Endothelial cell of umbilical vein (primary cell): ENCODE measurements at regions not wholly inside any gene's neighbourhood (a gene's known extent, or its start where the extent isn't known, plus 50 kb on each side); places are given as distances from the start of the nearest gene placed in this dataset.

ENCODE experiments used
- BruUV-seq: library from RNA; stranded (reverse); fragments of 400-500 nt; replicated peaks from 2 replicates; lab custom pipeline; 2021; lab: Mats Ljungman, UMichigan
- CTCF ChIA-PET: fragments of 300-600, 350-600 bp; sonication (Branson Sonifier 250); formaldehyde crosslinking; loops from one replicate; lab custom pipeline; 2021; ENCODE audit warnings: antibody characterized with exemption, inconsistent platforms; lab: Charles Lee
- POLR2A ChIA-PET: fragments of 300-600, 350-600 bp; sonication (Branson Sonifier 250); formaldehyde crosslinking; loops from one replicate; lab custom pipeline; 2021; ENCODE audit warnings: antibody characterized with exemption, inconsistent platforms; lab: Charles Lee
- DNase-seq: peaks from one replicate; pipeline ENCODE4 v3.0.0-alpha.2; 2011; ENCODE audit warnings: low read depth, low spot score
- FAIRE-seq: peaks from 2 replicates; lab custom pipeline; 2011; peaks lifted over from hg19 to GRCh38; lab: Jason Lieb, UNC
- H2AFZ ChIP-seq: 2 replicates; pipeline ENCODE4 v1.6.0; 2012; ENCODE audit warnings: low read depth, low read length, control low read depth, inconsistent platforms
- H3K27ac ChIP-seq: 2 replicates; pipeline ENCODE4 v1.5.1; 2011; ENCODE audit warnings: low read depth, mild to moderate bottlenecking, control low read depth, low read length, moderate library complexity; ENCODE audit not compliant: insufficient read depth
- H3K27me3 ChIP-seq, 2 experiments: 2 replicates each; pipeline versions ENCODE4 v1.6.0 to v1.6.1; 2011; ENCODE audit warnings: low read length in 2 of 2, mixed read lengths in 1 of 2; ENCODE audit not compliant: control insufficient read depth in 2 of 2, insufficient read depth in 2 of 2
- H3K36me3 ChIP-seq, 2 experiments: 2 replicates in 1 of 2; 3 replicates in 1 of 2; pipeline ENCODE4 v1.5.1; 2011; ENCODE audit warnings: low read length in 2 of 2, mild to moderate bottlenecking in 1 of 2, moderate library complexity in 1 of 2; ENCODE audit not compliant: control insufficient read depth in 2 of 2, insufficient read depth in 2 of 2; ENCODE audit errors: extremely low read depth in 1 of 2
- H3K4me1 ChIP-seq: 3 replicates; pipeline ENCODE4 v1.5.1; 2011; ENCODE audit warnings: mild to moderate bottlenecking, low read length; ENCODE audit not compliant: control insufficient read depth, insufficient read depth; ENCODE audit errors: extremely low read depth
- H3K4me2 ChIP-seq: 2 replicates; pipeline ENCODE4 v1.6.1; 2011; ENCODE audit warnings: low read length, control low read depth, mixed read lengths; ENCODE audit not compliant: insufficient read depth
- H3K4me3 ChIP-seq, 3 experiments: fragments of 200-600 bp in 1 of 3; sonication (generic), shearing (Covaris generic) in 1 of 3; replicated peaks in 1 of 3; 2 replicates each; pipeline ENCODE4 v1.5.1; 2011 to 2016; ENCODE audit warnings: control low read depth in 3 of 3, low read length in 3 of 3, mild to moderate bottlenecking in 2 of 3, inconsistent platforms in 1 of 3, low read depth in 1 of 3, moderate library complexity in 1 of 3; ENCODE audit not compliant: insufficient read depth in 1 of 3
- H3K79me2 ChIP-seq: 2 replicates; pipeline ENCODE4 v1.6.0; 2012; ENCODE audit warnings: low read length, inconsistent platforms; ENCODE audit not compliant: control insufficient read depth, insufficient read depth
- H3K9ac ChIP-seq: replicated peaks from 2 replicates; pipeline ENCODE3; 2011; ENCODE audit warnings: low read length, control low read depth; ENCODE audit not compliant: insufficient read depth; ENCODE audit errors: extremely low read depth
- H3K9me1 ChIP-seq: replicated peaks from 3 replicates; pipeline ENCODE4 v1.6.0; 2011; ENCODE audit warnings: mild to moderate bottlenecking, low read length; ENCODE audit not compliant: control insufficient read depth, insufficient read depth; ENCODE audit errors: extremely low read depth
- H3K9me3 ChIP-seq: replicated peaks from 2 replicates; pipeline ENCODE4 v1.5.1; 2012; ENCODE audit warnings: low read length, inconsistent platforms; ENCODE audit not compliant: control insufficient read depth, insufficient read depth
- H4K20me1 ChIP-seq: replicated peaks from 2 replicates; pipeline ENCODE3; 2011; ENCODE audit warnings: mild to moderate bottlenecking, low read length; ENCODE audit not compliant: control insufficient read depth, insufficient read depth; ENCODE audit errors: extremely low read depth
- EZH2 ChIP-seq: IDR thresholded peaks from 2 replicates; pipeline ENCODE4 v1.6.1; 2012; ENCODE audit warnings: borderline replicate concordance, low read depth, mild to moderate bottlenecking, moderate library complexity, low read length, inconsistent platforms; ENCODE audit not compliant: severe bottlenecking
- FOS ChIP-seq: IDR thresholded peaks from 2 replicates; pipeline ENCODE4 v1.6.1; 2011; ENCODE audit warnings: mild to moderate bottlenecking, low read length, moderate library complexity, borderline replicate concordance; ENCODE audit not compliant: insufficient read depth
- GATA2 ChIP-seq: IDR thresholded peaks from 2 replicates; pipeline ENCODE4 v1.7.0; 2011; ENCODE audit warnings: low read depth, mild to moderate bottlenecking, moderate library complexity, mixed read lengths, low read length; ENCODE audit not compliant: insufficient read length, insufficient read depth
- JUN ChIP-seq: IDR thresholded peaks from 2 replicates; pipeline ENCODE4 v1.6.1; 2011; ENCODE audit warnings: borderline replicate concordance, low read depth; ENCODE audit not compliant: insufficient read length, insufficient read depth
- MYC ChIP-seq: IDR thresholded peaks from one replicate; pipeline ENCODE4 v1.6.1; 2011; ENCODE audit warnings: mild to moderate bottlenecking, low read depth, low read length
- POLR2A ChIP-seq: IDR thresholded peaks from 2 replicates; pipeline ENCODE4 v1.6.1; 2012; ENCODE audit warnings: low read depth, mild to moderate bottlenecking, control low read depth, low read length
- POLR2AphosphoS5 ChIP-seq: IDR thresholded peaks from 2 replicates; pipeline ENCODE4 v1.6.1; 2012; ENCODE audit warnings: low read depth, mild to moderate bottlenecking, control low read depth, low read length, moderate library complexity; ENCODE audit not compliant: insufficient read depth
- dilution Hi-C: fragments of 300-500 bp; cut with MboI; formaldehyde crosslinking; loops from one replicate; pipeline ENCODE4 v1.15.0; 2019; ENCODE audit warnings: low sequenced_read_pairs; ENCODE audit not compliant: extremely low pct_ligation_motif_present
- intact Hi-C: fragments of 100-400 bp; cut with micrococcal nuclease; formaldehyde crosslinking; loops from one replicate; pipeline ENCODE4 v1.10.0; 2022
- TF ChIP-seq, protein P1 (sequence below): IDR thresholded peaks from 2 replicates; pipeline ENCODE4 v1.6.1; 2011; ENCODE audit not compliant: insufficient read depth, insufficient read length
- TF ChIP-seq, protein P2 (sequence below), 2 donors: IDR thresholded peaks; 1 replicate in 1 of 2; 2 replicates in 1 of 2; pipeline ENCODE4 v1.5.1; 2011; ENCODE audit warnings: low read length in 2 of 2, mild to moderate bottlenecking in 2 of 2, moderate library complexity in 2 of 2, control low read depth in 1 of 2, inconsistent platforms in 1 of 2, low read depth in 1 of 2; ENCODE audit not compliant: insufficient read depth in 1 of 2; ENCODE audit errors: extremely low read depth in 1 of 2

DNA sequence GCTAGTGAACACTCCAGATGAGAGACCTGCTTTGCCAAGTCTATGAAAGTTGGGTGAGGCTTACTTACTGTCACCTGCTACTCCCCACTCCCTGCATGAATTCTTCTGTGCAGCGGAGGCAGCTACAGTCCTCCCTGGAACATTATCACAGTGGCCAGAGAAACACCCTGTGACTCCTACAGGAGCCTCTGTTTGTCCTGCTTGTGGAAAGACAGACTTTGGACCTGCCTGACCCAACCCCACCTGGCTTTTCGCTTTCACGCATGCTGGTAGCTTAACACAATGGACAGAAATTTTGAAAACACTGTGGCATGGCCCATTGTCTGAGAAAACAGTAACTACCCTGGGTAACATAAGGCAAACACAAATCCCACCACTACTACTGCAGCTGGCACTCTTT is 1565.5 kb upstream of the CADM2 start:
- no peaks in the 10 kb centered on the region for H4K20me1 ChIP-seq
- no peaks in the 10 kb centered on the region for H3K36me3 ChIP-seq
- H3K4me1 ChIP-seq = no peaks in the 10 kb centered on the region
- ChIA-PET CTCF (no interaction called here), POLR2A (no interaction called here)
- H3K9ac ChIP-seq = no peak overlapping the region
- no peak overlapping the region for H3K27ac ChIP-seq
- intact Hi-C loops (no loop called here), dilution Hi-C loops (no loop called here)
- H3K4me2 ChIP-seq = no peak overlapping the region
- no peaks in the 10 kb centered on the region for H3K27me3 ChIP-seq
- no peaks in the 10 kb centered on the region for H3K79me2 ChIP-seq
- H3K9me1 ChIP-seq = no peaks in the 10 kb centered on the region
- TF ChIP-seq GATA2 (no peak), MYC (no peak), JUN (no peak), POLR2A (no peak), EZH2 (no peak), POLR2AphosphoS5 (no peak), FOS (no peak)
- TF ChIP-seq, protein P1, sequence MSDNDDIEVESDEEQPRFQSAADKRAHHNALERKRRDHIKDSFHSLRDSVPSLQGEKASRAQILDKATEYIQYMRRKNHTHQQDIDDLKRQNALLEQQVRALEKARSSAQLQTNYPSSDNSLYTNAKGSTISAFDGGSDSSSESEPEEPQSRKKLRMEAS = no peak
- BruUV-seq = no TSS peak
- H3K4me3 ChIP-seq = no peak overlapping the region
- no peak for DNase-seq
- H2AFZ ChIP-seq = no peak overlapping the region
- no peak for FAIRE-seq
- no peaks in the 10 kb centered on the region for H3K9me3 ChIP-seq

DNA sequence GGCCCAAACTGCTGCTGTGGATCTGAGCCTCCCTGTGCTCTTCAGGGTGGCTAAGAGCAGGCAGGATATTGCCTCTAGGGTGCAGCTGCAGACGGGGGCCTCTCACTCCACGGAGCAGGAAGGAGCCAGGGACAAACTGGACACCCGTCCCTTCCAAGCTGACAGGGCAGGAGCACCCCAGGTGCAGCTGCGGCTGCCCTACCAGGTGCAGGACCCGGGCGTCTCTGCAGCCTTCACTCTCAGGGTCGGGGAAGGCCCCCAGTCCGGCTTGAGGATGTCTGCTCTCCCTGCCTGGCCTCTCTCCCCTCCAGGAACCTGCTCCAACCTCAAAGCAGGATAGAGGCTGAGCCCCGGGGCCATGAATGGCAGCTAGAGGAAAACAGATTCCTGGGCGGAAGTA is 1554.9 kb upstream of the CADM2 start:
- Histone ChIP-seq H3K27me3 (no peaks in the 10 kb centered on the region), H3K4me1 (no peaks in the 10 kb centered on the region), H3K9me1 (no peaks in the 10 kb centered on the region), H4K20me1 (no peaks in the 10 kb centered on the region), H2AFZ (no peak overlapping the region), H3K4me3 (no peak overlapping the region), H3K27ac (no peak overlapping the region), H3K9ac (no peak overlapping the region), H3K79me2 (no peaks in the 10 kb centered on the region), H3K4me2 (no peak overlapping the region), H3K36me3 (no peaks in the 10 kb centered on the region), H3K9me3 (no peaks in the 10 kb centered on the region)
- no peak for FAIRE-seq
- DNase-seq = no peak
- ChIA-PET CTCF (no interaction called here), POLR2A (no interaction called here)
- TF ChIP-seq, protein P1 = no peak
- TF ChIP-seq POLR2AphosphoS5 = no peak
- TF ChIP-seq GATA2 = no peak
- TF ChIP-seq MYC = no peak
- TF ChIP-seq, protein P2, sequence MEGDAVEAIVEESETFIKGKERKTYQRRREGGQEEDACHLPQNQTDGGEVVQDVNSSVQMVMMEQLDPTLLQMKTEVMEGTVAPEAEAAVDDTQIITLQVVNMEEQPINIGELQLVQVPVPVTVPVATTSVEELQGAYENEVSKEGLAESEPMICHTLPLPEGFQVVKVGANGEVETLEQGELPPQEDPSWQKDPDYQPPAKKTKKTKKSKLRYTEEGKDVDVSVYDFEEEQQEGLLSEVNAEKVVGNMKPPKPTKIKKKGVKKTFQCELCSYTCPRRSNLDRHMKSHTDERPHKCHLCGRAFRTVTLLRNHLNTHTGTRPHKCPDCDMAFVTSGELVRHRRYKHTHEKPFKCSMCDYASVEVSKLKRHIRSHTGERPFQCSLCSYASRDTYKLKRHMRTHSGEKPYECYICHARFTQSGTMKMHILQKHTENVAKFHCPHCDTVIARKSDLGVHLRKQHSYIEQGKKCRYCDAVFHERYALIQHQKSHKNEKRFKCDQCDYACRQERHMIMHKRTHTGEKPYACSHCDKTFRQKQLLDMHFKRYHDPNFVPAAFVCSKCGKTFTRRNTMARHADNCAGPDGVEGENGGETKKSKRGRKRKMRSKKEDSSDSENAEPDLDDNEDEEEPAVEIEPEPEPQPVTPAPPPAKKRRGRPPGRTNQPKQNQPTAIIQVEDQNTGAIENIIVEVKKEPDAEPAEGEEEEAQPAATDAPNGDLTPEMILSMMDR (IDR thresholded peaks at IDR 0.05; ENCODE audit: extremely low read depth in 1 of 2, insufficient read depth in 1 of 2, low read depth in 1 of 2, low read length in 2 of 2) = no peak
- no peak for TF ChIP-seq FOS
- TF ChIP-seq EZH2 = no peak
- TF ChIP-seq POLR2A = no peak
- TF ChIP-seq JUN = no peak
- dilution Hi-C loops = no loop called here
- intact Hi-C loops = no loop called here
- no TSS peak for BruUV-seq
